ENCODE measurements at regions not wholly inside any gene's neighbourhood (a gene's known extent, or its start where the extent isn't known, plus 50 kb on each side); places are given as distances from the start of the nearest gene placed in this dataset.

- H3K4me1 ChIP-seq (ENCODE audit: control insufficient read depth, insufficient read depth, low read length) = no peaks in the 10 kb centered on the region
- WGBS (ENCODE audit: insufficient coverage, insufficient replicate concordance, low lambda C conversion rate, missing lambda C conversion rate) = 0% methylated on average over 2 of the region's 2 CpGs
- H2AFZ ChIP-seq (ENCODE audit: control insufficient read depth, low read depth, low read length) = no peak overlapping the region
- H3K27me3 ChIP-seq (replicated peaks in 1 of 2; ENCODE audit: control insufficient read depth in 2 of 2, insufficient read depth in 2 of 2, low read length in 1 of 2) = no peaks in the 10 kb centered on the region
- no peak for FAIRE-seq
- no peak overlapping the region for H3K27ac ChIP-seq (ENCODE audit: control insufficient read depth, insufficient read depth)
- ATAC-seq = no peak
- no peaks in the 10 kb centered on the region for H4K20me1 ChIP-seq (ENCODE audit: control insufficient read depth, insufficient read depth)
- H3K4me3 ChIP-seq = no peak overlapping the region
- no peaks in the 10 kb centered on the region for H3K36me3 ChIP-seq (ENCODE audit: control insufficient read depth in 2 of 2, insufficient read depth in 2 of 2, low read length in 1 of 2)
- H3K79me2 ChIP-seq (ENCODE audit: control insufficient read depth, insufficient read depth, low read length) = no peaks in the 10 kb centered on the region
- no peak overlapping the region for H3K4me2 ChIP-seq (ENCODE audit: control insufficient read depth, insufficient read depth)
- no TSS peak for BruUV-seq (replicated peaks)
- ChIA-PET RAD21 (ENCODE audit: unreplicated experiment) (no interaction called here), SMC1A (ENCODE audit: uncharacterized antibody, unreplicated experiment) (no interaction called here), CTCF (interaction anchor here (0.6 kb wide), 1 partner anchor 46 kb away, joined by 4 read pairs; no protein-coding TSS in a partner anchor), POLR2A (interaction anchor here (0.6 kb wide), 1 partner anchor 809 kb away, joined by 5 read pairs; no protein-coding TSS in a partner anchor)
- no peak overlapping the region for H3K9ac ChIP-seq (ENCODE audit: control insufficient read depth, insufficient read depth, low read length)
- TF ChIP-seq MYB (IDR thresholded peaks at IDR 0.05; ENCODE audit: borderline replicate concordance, low read depth, low read length) (no peak), KAT2A (conservative IDR thresholded peaks at IDR 0.05; ENCODE audit: control insufficient read depth, low read depth, low read length) (no peak), EP300 (IDR thresholded peaks at IDR 0.05; ENCODE audit: borderline replicate concordance in 1 of 2, control insufficient read depth in 1 of 2, low read depth in 2 of 2, low read length in 2 of 2) (no peak)
- H3K9me3 ChIP-seq (replicated peaks; ENCODE audit: control insufficient read depth, insufficient read depth, low read length) = no peaks in the 10 kb centered on the region
- intact Hi-C loops (cut with micrococcal nuclease; ENCODE audit: unreplicated experiment) (no loop called here), in situ Hi-C loops (cut with MboI) (no loop called here)
- no peak for DNase-seq (ENCODE audit: low read depth, low spot score)
These were observed 1302.6 kb upstream of the FAM98A start for GRCh38 chr2:34901739-34902138.

GRCh38 chr2:34899079-34899478 is 1300.0 kb upstream of the FAM98A start:
- intact Hi-C loops (cut with micrococcal nuclease; ENCODE audit: unreplicated experiment) = no loop called here
- no peak overlapping the region for H3K4me3 ChIP-seq
- H3K27ac ChIP-seq (ENCODE audit: control insufficient read depth, insufficient read depth) = no peak overlapping the region
- H3K79me2 ChIP-seq (ENCODE audit: control insufficient read depth, insufficient read depth, low read length) = no peaks in the 10 kb centered on the region
- DNase-seq (ENCODE audit: low read depth, low spot score) = no peak
- FAIRE-seq = no peak
- no TSS peak for BruUV-seq (replicated peaks)
- no peaks in the 10 kb centered on the region for H3K9me3 ChIP-seq (replicated peaks; ENCODE audit: control insufficient read depth, insufficient read depth, low read length)
- no peaks in the 10 kb centered on the region for H3K27me3 ChIP-seq (replicated peaks in 1 of 2; ENCODE audit: control insufficient read depth in 2 of 2, insufficient read depth in 2 of 2, low read length in 1 of 2)
- ChIA-PET POLR2A (no interaction called here), CTCF (interaction anchor here (1.0 to 1.4 kb wide), 2 partner anchors 18 to 48 kb away, joined by 3 to 4 read pairs; no protein-coding TSS in a partner anchor), RAD21 (ENCODE audit: unreplicated experiment) (no interaction called here), SMC1A (ENCODE audit: uncharacterized antibody, unreplicated experiment) (no interaction called here)
- no peak for ATAC-seq
- no peaks in the 10 kb centered on the region for H3K36me3 ChIP-seq (ENCODE audit: control insufficient read depth in 2 of 2, insufficient read depth in 2 of 2, low read length in 1 of 2)
- H4K20me1 ChIP-seq (ENCODE audit: control insufficient read depth, insufficient read depth) = no peaks in the 10 kb centered on the region
- H3K9ac ChIP-seq (ENCODE audit: control insufficient read depth, insufficient read depth, low read length) = no peak overlapping the region
- no peaks in the 10 kb centered on the region for H3K4me1 ChIP-seq (ENCODE audit: control insufficient read depth, insufficient read depth, low read length)
- no peak overlapping the region for H3K4me2 ChIP-seq (ENCODE audit: control insufficient read depth, insufficient read depth)
- in situ Hi-C loops (cut with MboI) = no loop called here
- H2AFZ ChIP-seq (ENCODE audit: control insufficient read depth, low read depth, low read length) = no peak overlapping the region
- no peak for TF ChIP-seq CBFB (IDR thresholded peaks at IDR 0.05; ENCODE audit: low read depth)
- TF ChIP-seq SMARCA5 (IDR thresholded peaks at IDR 0.05) = no peak
- TF ChIP-seq ZBTB40 (IDR thresholded peaks at IDR 0.05; ENCODE audit: borderline replicate concordance) = no peak
- no peak for TF ChIP-seq SMAD1 (IDR thresholded peaks at IDR 0.05; ENCODE audit: low read depth, partially characterized antibody)
- no peak for TF ChIP-seq REST (IDR thresholded peaks at IDR 0.05; ENCODE audit: low read depth, low read length)

Data from GM12878 (cell line).